ENCODE measurements at regions not wholly inside any gene's neighbourhood (a gene's known extent, or its start where the extent isn't known, plus 50 kb on each side); places are given as distances from the start of the nearest gene placed in this dataset.

- Histone ChIP-seq H3K9me3 (ENCODE audit: control insufficient read depth in 2 of 2, low read length in 2 of 2) (no peaks in the 10 kb centered on the region), H3K27me3 (ENCODE audit: control insufficient read depth in 1 of 2, insufficient read depth in 2 of 2, low read length in 2 of 2) (no peaks in the 10 kb centered on the region), H3K9ac (ENCODE audit: low read length in 2 of 2) (no peak overlapping the region), H3K4me1 (ENCODE audit: control insufficient read depth, insufficient read depth, low read length) (no peaks in the 10 kb centered on the region), H3K36me3 (ENCODE audit: control insufficient read depth in 2 of 2, insufficient read depth in 2 of 2, low read length in 2 of 2) (no peaks in the 10 kb centered on the region), H3K27ac (ENCODE audit: low read length) (no peak overlapping the region), H3K4me3 (ENCODE audit: low read length in 2 of 2) (no peak overlapping the region)
These were observed 293.2 kb upstream of the WWC1 start for GRCh38 chr5:167998148-167998767.

- Histone ChIP-seq H3K27ac (ENCODE audit: low read length) (no peak overlapping the region), H3K4me1 (ENCODE audit: control insufficient read depth, insufficient read depth, low read length) (no peaks in the 10 kb centered on the region), H3K27me3 (ENCODE audit: control insufficient read depth in 1 of 2, insufficient read depth in 2 of 2, low read length in 2 of 2) (no peaks in the 10 kb centered on the region), H3K9me3 (ENCODE audit: control insufficient read depth in 2 of 2, low read length in 2 of 2) (no peaks in the 10 kb centered on the region), H3K9ac (ENCODE audit: low read length in 2 of 2) (no peak overlapping the region), H3K36me3 (ENCODE audit: control insufficient read depth in 2 of 2, insufficient read depth in 2 of 2, low read length in 2 of 2) (no peaks in the 10 kb centered on the region), H3K4me3 (ENCODE audit: low read length in 2 of 2) (no peak overlapping the region)
These were observed 292.3 kb upstream of the WWC1 start for GRCh38 chr5:167999182-167999581.

- no peaks in the 10 kb centered on the region for H3K27me3 ChIP-seq (ENCODE audit: control insufficient read depth in 1 of 2, insufficient read depth in 2 of 2, low read length in 2 of 2)
- no peak overlapping the region for H3K4me3 ChIP-seq (ENCODE audit: low read length in 2 of 2)
- H3K9ac ChIP-seq (ENCODE audit: low read length in 2 of 2): no peak overlapping the region
- no peaks in the 10 kb centered on the region for H3K36me3 ChIP-seq (ENCODE audit: control insufficient read depth in 2 of 2, insufficient read depth in 2 of 2, low read length in 2 of 2)
- H3K27ac ChIP-seq (ENCODE audit: low read length): no peak overlapping the region
- no peaks in the 10 kb centered on the region for H3K9me3 ChIP-seq (ENCODE audit: control insufficient read depth in 2 of 2, low read length in 2 of 2)
- no peaks in the 10 kb centered on the region for H3K4me1 ChIP-seq (ENCODE audit: control insufficient read depth, insufficient read depth, low read length)
These were observed 290.1 kb upstream of the WWC1 start for GRCh38 chr5:168001318-168001717.

DNA sequence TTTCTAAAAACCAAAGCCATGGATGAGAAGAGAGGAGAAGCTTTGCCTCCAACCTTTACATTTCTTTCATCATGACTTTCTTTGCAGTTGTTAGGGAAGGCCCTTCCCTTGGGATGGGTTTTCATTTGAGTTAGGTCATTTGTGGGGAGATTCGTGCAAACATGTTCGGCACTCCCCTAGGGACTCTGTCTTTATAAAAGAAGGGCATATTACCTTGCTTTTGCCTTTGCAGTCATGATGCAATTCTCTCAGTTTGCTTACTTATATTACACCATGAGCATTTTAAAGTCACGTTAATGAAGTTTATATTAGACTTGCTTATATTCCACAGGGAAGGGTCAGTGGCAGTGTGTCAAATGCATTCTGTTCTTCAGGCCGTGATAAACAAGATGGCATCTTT is 289.3 kb upstream of the WWC1 start:
- no peaks in the 10 kb centered on the region for H3K27me3 ChIP-seq (ENCODE audit: control insufficient read depth in 1 of 2, insufficient read depth in 2 of 2, low read length in 2 of 2)

GRCh38 chr5:168005093-168005492 is 286.4 kb upstream of the WWC1 start:
- Histone ChIP-seq H3K4me1 (ENCODE audit: control insufficient read depth, insufficient read depth, low read length) (no peaks in the 10 kb centered on the region), H3K27ac (ENCODE audit: low read length) (no peak overlapping the region), H3K36me3 (ENCODE audit: control insufficient read depth in 2 of 2, insufficient read depth in 2 of 2, low read length in 2 of 2) (no peaks in the 10 kb centered on the region), H3K9ac (ENCODE audit: low read length in 2 of 2) (no peak overlapping the region), H3K4me3 (ENCODE audit: low read length in 2 of 2) (no peak overlapping the region), H3K27me3 (ENCODE audit: control insufficient read depth in 1 of 2, insufficient read depth in 2 of 2, low read length in 2 of 2) (no peaks in the 10 kb centered on the region), H3K9me3 (ENCODE audit: control insufficient read depth in 2 of 2, low read length in 2 of 2) (no peaks in the 10 kb centered on the region)

More for the DNA sequence above, 289.3 kb upstream of the WWC1 start:
- H3K4me3 ChIP-seq (ENCODE audit: low read length in 2 of 2): no peak overlapping the region
- H3K9ac ChIP-seq (ENCODE audit: low read length in 2 of 2): no peak overlapping the region
- no peaks in the 10 kb centered on the region for H3K4me1 ChIP-seq (ENCODE audit: control insufficient read depth, insufficient read depth, low read length)
- H3K36me3 ChIP-seq (ENCODE audit: control insufficient read depth in 2 of 2, insufficient read depth in 2 of 2, low read length in 2 of 2): no peaks in the 10 kb centered on the region
- no peak overlapping the region for H3K27ac ChIP-seq (ENCODE audit: low read length)
- no peaks in the 10 kb centered on the region for H3K9me3 ChIP-seq (ENCODE audit: control insufficient read depth in 2 of 2, low read length in 2 of 2)

- no peak overlapping the region for H3K4me3 ChIP-seq (ENCODE audit: low read length in 2 of 2)
- H3K36me3 ChIP-seq (ENCODE audit: control insufficient read depth in 2 of 2, insufficient read depth in 2 of 2, low read length in 2 of 2): no peaks in the 10 kb centered on the region
- no peaks in the 10 kb centered on the region for H3K9me3 ChIP-seq (ENCODE audit: control insufficient read depth in 2 of 2, low read length in 2 of 2)
- no peaks in the 10 kb centered on the region for H3K27me3 ChIP-seq (ENCODE audit: control insufficient read depth in 1 of 2, insufficient read depth in 2 of 2, low read length in 2 of 2)
- no peak overlapping the region for H3K9ac ChIP-seq (ENCODE audit: low read length in 2 of 2)
- no peak overlapping the region for H3K27ac ChIP-seq (ENCODE audit: low read length)
- H3K4me1 ChIP-seq (ENCODE audit: control insufficient read depth, insufficient read depth, low read length): no peaks in the 10 kb centered on the region
These were observed 285.5 kb upstream of the WWC1 start for GRCh38 chr5:168005936-168006335.

DNA sequence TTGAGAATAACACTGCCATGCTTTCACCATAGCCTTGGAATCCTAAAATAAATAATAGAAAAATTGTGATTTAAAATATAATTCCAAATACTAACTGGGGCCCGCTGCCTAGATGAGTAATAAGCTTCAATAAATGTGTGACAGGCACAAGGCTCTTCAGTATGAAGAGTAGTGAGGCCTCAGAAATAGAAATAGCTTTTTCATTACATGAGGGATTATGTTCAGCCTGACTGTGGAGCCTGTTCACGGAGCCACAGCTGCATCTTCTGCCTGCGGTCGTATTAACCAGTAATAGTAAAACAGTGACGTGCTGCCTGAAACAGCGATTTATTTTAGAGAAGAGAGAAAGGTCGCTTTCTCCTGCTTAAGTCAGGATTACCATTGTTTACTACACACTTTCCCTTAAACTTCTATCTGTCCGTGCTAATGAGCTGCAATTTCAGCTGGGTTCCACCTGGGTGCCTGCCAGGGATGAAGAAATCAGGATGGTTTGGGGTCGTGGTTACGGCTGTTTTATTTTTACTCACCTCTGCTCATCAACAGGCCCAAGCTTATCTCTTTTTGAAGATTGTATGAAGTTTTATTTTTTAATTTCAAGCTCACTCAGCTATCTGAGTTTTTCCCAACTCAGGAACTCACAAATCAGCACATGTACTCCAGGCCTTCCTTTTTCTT is 284.9 kb upstream of the WWC1 start:
- Histone ChIP-seq H3K27ac (ENCODE audit: low read length) (no peak overlapping the region), H3K9me3 (ENCODE audit: control insufficient read depth in 2 of 2, low read length in 2 of 2) (no peaks in the 10 kb centered on the region), H3K9ac (ENCODE audit: low read length in 2 of 2) (no peak overlapping the region), H3K4me3 (ENCODE audit: low read length in 2 of 2) (no peak overlapping the region), H3K36me3 (ENCODE audit: control insufficient read depth in 2 of 2, insufficient read depth in 2 of 2, low read length in 2 of 2) (no peaks in the 10 kb centered on the region), H3K27me3 (ENCODE audit: control insufficient read depth in 1 of 2, insufficient read depth in 2 of 2, low read length in 2 of 2) (no peaks in the 10 kb centered on the region), H3K4me1 (ENCODE audit: control insufficient read depth, insufficient read depth, low read length) (no peaks in the 10 kb centered on the region)

DNA sequence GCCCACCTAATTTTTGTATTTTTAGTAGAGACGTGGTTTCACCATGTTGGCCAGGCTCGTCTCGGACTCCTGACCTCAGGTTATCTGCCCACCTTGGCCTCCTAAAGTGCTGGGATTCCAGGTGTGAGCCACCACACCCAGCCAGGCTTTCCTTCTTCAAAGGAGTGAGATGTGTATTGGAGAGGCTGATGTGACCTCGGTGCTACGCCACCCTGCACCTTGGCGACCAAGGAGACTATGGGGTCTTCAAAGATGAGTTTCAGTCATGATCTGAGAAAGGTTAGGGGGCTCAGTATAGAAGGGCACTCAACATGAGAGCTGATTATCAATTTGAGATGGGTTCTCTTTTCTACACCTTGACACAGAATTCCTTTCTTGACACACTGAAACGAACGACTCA is 284.2 kb upstream of the WWC1 start:
- no peaks in the 10 kb centered on the region for H3K27me3 ChIP-seq (ENCODE audit: control insufficient read depth in 1 of 2, insufficient read depth in 2 of 2, low read length in 2 of 2)
- no peaks in the 10 kb centered on the region for H3K4me1 ChIP-seq (ENCODE audit: control insufficient read depth, insufficient read depth, low read length)
- no peak overlapping the region for H3K9ac ChIP-seq (ENCODE audit: low read length in 2 of 2)
- H3K36me3 ChIP-seq (ENCODE audit: control insufficient read depth in 2 of 2, insufficient read depth in 2 of 2, low read length in 2 of 2): no peaks in the 10 kb centered on the region
- no peak overlapping the region for H3K4me3 ChIP-seq (ENCODE audit: low read length in 2 of 2)
- no peaks in the 10 kb centered on the region for H3K9me3 ChIP-seq (ENCODE audit: control insufficient read depth in 2 of 2, low read length in 2 of 2)
- no peak overlapping the region for H3K27ac ChIP-seq (ENCODE audit: low read length)

DNA sequence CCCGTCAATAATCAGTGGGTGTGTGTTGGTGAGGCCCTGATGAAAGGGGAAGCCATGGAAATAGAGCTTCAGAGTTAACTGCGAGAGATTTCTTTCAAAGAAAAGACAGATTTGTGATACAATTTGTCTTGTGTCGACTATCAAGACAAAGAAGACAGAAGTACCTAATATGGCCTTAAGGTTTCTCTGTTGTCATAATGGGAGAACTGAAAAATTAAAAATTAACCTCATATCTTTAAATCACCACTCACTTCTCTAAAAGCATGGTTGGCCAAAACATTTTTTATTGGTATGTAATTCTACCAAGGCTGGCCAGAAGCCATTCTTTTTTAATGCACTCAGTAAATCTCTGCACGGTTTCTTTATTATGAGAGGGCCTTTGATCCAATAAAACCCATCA is 282.9 kb upstream of the WWC1 start:
- H3K4me3 ChIP-seq (ENCODE audit: low read length in 2 of 2): no peak overlapping the region
- no peaks in the 10 kb centered on the region for H3K9me3 ChIP-seq (ENCODE audit: control insufficient read depth in 2 of 2, low read length in 2 of 2)
- H3K27me3 ChIP-seq (ENCODE audit: control insufficient read depth in 1 of 2, insufficient read depth in 2 of 2, low read length in 2 of 2): no peaks in the 10 kb centered on the region
- H3K4me1 ChIP-seq (ENCODE audit: control insufficient read depth, insufficient read depth, low read length): no peaks in the 10 kb centered on the region
- H3K36me3 ChIP-seq (ENCODE audit: control insufficient read depth in 2 of 2, insufficient read depth in 2 of 2, low read length in 2 of 2): no peaks in the 10 kb centered on the region
- H3K9ac ChIP-seq (ENCODE audit: low read length in 2 of 2): no peak overlapping the region
- no peak overlapping the region for H3K27ac ChIP-seq (ENCODE audit: low read length)

GRCh38 chr5:168011096-168011495 is 280.3 kb upstream of the WWC1 start:
- Histone ChIP-seq H3K27me3 (ENCODE audit: control insufficient read depth in 1 of 2, insufficient read depth in 2 of 2, low read length in 2 of 2) (no peaks in the 10 kb centered on the region), H3K9ac (ENCODE audit: low read length in 2 of 2) (no peak overlapping the region), H3K4me3 (ENCODE audit: low read length in 2 of 2) (no peak overlapping the region), H3K36me3 (ENCODE audit: control insufficient read depth in 2 of 2, insufficient read depth in 2 of 2, low read length in 2 of 2) (no peaks in the 10 kb centered on the region), H3K4me1 (ENCODE audit: control insufficient read depth, insufficient read depth, low read length) (no peaks in the 10 kb centered on the region), H3K9me3 (ENCODE audit: control insufficient read depth in 2 of 2, low read length in 2 of 2) (no peaks in the 10 kb centered on the region), H3K27ac (ENCODE audit: low read length) (no peak overlapping the region)

DNA sequence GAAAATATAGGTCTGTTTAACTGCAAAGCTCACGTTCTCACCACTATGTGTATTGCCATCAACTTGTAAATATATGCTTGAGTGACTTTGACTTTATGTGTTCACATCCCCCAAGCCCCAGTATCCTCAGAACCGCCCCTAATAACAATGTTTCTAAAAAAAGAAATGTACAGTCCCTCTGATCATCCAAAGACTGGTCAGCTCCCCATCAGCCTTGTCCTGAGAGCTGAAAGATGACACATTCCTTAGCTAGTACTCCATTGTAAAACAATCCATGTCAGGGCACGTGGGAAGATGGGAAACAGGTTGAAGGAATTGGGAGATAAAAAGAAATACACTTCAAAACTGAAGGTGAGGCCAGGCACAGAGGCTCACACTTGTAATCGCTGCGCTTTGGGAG is 279.4 kb upstream of the WWC1 start:
- Histone ChIP-seq H3K27ac (ENCODE audit: low read length) (no peak overlapping the region), H3K27me3 (ENCODE audit: control insufficient read depth in 1 of 2, insufficient read depth in 2 of 2, low read length in 2 of 2) (no peaks in the 10 kb centered on the region), H3K9ac (ENCODE audit: low read length in 2 of 2) (no peak overlapping the region), H3K4me3 (ENCODE audit: low read length in 2 of 2) (no peak overlapping the region), H3K4me1 (ENCODE audit: control insufficient read depth, insufficient read depth, low read length) (no peaks in the 10 kb centered on the region), H3K36me3 (ENCODE audit: control insufficient read depth in 2 of 2, insufficient read depth in 2 of 2, low read length in 2 of 2) (no peaks in the 10 kb centered on the region), H3K9me3 (ENCODE audit: control insufficient read depth in 2 of 2, low read length in 2 of 2) (no peaks in the 10 kb centered on the region)

All from stomach smooth muscle (tissue), 2 donors.